Memory B cell (primary cell): ENCODE measurements at regions not wholly inside any gene's neighbourhood (a gene's known extent, or its start where the extent isn't known, plus 50 kb on each side); places are given as distances from the start of the nearest gene placed in this dataset.
"Not testable (repeated sequence)": the region's sequence is repeated elsewhere in the genome, so short reads cannot be mapped to it uniquely, and the experiment has no call there.

Experiments
- ATAC-seq: fragments of 150-1000 bp; cut with Tn5 transposase; 2 replicates; pipeline ENCODE4 v1.10.0; 2021; ENCODE audit warnings: low read depth, mild to moderate bottlenecking, moderate library complexity
- DNase-seq, 2 donors: peaks; one replicate each; pipeline ENCODE4 v3.0.0; 2022; ENCODE audit warnings: low spot score in 2 of 2
- H3K27ac Mint-ChIP-seq: one replicate; pipeline ENCODE4 v1.8.0; 2022; ENCODE audit warnings: mild to moderate bottlenecking, moderate library complexity, mixed read lengths
- H3K27me3 Mint-ChIP-seq: one replicate; pipeline ENCODE4 v1.8.0; 2022; ENCODE audit warnings: mixed read lengths
- H3K36me3 Mint-ChIP-seq: one replicate; pipeline ENCODE4 v1.8.0; 2022; ENCODE audit warnings: mild to moderate bottlenecking, mixed read lengths
- H3K4me1 Mint-ChIP-seq: one replicate; pipeline ENCODE4 v1.8.0; 2022; ENCODE audit warnings: mixed read lengths
- H3K4me3 Mint-ChIP-seq: one replicate; pipeline ENCODE4 v1.8.0; 2022; ENCODE audit warnings: mild to moderate bottlenecking, moderate library complexity, mixed read lengths
- H3K9me3 Mint-ChIP-seq: one replicate; pipeline ENCODE4 v1.8.0; 2022; ENCODE audit warnings: mixed read lengths

DNA sequence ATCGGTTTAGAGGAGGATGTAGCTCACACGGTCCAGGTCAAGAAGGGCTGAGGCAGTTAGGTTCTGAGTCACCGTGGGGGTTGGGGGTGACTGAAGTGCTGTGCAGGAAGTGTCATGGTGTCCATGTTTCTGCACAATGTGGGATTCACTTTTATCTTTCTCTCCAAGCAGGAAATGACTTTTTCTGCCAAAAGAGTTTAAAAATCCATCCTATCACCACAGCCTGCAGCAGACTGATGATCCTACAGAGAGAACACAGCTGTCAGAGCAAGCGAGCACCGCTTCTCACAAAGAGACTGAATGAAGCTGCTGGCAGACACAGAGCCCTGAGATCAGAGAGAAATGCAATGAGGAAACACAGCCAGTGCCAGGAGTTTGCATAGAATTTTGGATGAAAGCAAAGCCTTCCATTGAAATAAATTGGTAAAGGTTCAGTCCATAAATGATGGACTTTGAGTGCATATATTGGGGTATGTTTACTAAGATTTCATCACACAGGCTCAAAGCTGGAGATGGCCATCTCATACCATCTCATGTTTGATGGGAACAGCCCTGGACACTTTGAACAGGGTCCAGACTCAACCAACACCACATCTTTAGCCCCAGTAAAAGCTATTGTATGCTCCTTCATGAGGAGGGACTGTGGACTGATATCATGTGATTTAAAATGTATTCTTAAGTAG is 213.9 kb upstream of the FBXL7 start:
- DNase-seq, result no peak
- H3K4me1 Mint-ChIP-seq, result no peaks in the 10 kb centered on the region
- no peak for ATAC-seq
- no peak overlapping the region for H3K27ac Mint-ChIP-seq
- peaks cover 1% of the 10 kb centered on the region for H3K9me3 Mint-ChIP-seq
- H3K4me3 Mint-ChIP-seq, result no peak overlapping the region
- no peaks in the 10 kb centered on the region for H3K27me3 Mint-ChIP-seq
- no peaks in the 10 kb centered on the region for H3K36me3 Mint-ChIP-seq

- Mint-ChIP-seq H3K27ac (no peak overlapping the region), H3K9me3 (peaks cover 3% of the 10 kb centered on the region), H3K27me3 (no peaks in the 10 kb centered on the region), H3K4me3 (no peak overlapping the region), H3K36me3 (no peaks in the 10 kb centered on the region), H3K4me1 (no peaks in the 10 kb centered on the region)
- ATAC-seq (no peak), DNase-seq (no peak)
Observed at GRCh38 chr5:15284706-15285105, 215.3 kb upstream of the FBXL7 start.

DNA sequence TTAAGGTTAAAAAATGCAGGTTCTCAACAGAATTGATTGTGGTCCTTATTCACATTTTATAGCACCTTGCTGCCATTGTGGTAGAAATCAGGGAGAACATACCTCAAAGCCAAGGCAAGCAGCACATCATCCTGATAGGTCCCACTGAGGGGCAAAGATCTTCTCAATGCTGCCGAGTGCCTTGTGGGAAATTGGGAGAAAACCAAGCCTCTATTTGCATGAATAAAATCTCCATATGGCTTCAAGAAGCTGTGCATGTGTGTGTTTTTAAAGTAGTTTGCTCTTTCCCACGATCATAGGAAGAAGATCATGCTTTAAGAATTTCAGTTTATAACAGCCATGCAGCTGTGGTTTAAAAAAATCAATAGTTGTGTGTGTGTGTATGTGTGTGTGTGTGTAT is 216.9 kb upstream of the FBXL7 start:
- ATAC-seq, result no peak

GRCh38 chr5:15282611-15283010 is 217.4 kb upstream of the FBXL7 start:
- H3K9me3 Mint-ChIP-seq, result peaks cover 3% of the 10 kb centered on the region

More for the DNA sequence above, 216.9 kb upstream of the FBXL7 start:
- no peaks in the 10 kb centered on the region for H3K36me3 Mint-ChIP-seq
- H3K27me3 Mint-ChIP-seq, result no peaks in the 10 kb centered on the region
- no peak overlapping the region for H3K4me3 Mint-ChIP-seq
- DNase-seq, result no peak
- peaks cover 3% of the 10 kb centered on the region for H3K9me3 Mint-ChIP-seq
- no peak overlapping the region for H3K27ac Mint-ChIP-seq
- H3K4me1 Mint-ChIP-seq, result no peaks in the 10 kb centered on the region

DNA sequence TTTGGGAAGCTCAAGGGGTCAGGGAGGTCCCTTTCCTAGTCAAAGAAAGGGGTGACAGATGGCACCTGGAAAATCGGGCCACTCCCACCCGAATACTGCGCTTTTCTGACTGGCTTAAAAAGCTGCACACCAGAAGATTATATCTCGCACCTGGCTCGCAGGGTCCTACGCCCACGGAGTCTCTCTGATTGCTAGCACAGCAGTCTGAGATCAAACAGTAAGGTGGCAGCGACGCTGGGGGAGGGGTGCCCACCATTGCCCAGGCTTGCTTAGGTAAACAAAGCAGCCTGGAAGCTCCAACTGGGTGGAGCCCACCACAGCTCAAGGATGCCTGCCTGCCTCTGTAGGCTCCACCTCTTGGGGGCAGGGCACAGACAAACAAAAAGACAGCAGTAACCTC is 228.4 kb upstream of the FBXL7 start:
- H3K27me3 Mint-ChIP-seq, ATAC-seq, H3K36me3 Mint-ChIP-seq, H3K4me3 Mint-ChIP-seq, H3K4me1 Mint-ChIP-seq, H3K27ac Mint-ChIP-seq, DNase-seq, H3K9me3 Mint-ChIP-seq: not testable (repeated sequence)

More at GRCh38 chr5:15282611-15283010, 217.4 kb upstream of the FBXL7 start:
- no peak for ATAC-seq
- DNase-seq, result no peak
- H3K36me3 Mint-ChIP-seq, result no peaks in the 10 kb centered on the region
- H3K27me3 Mint-ChIP-seq, result no peaks in the 10 kb centered on the region
- no peak overlapping the region for H3K27ac Mint-ChIP-seq
- no peaks in the 10 kb centered on the region for H3K4me1 Mint-ChIP-seq
- H3K4me3 Mint-ChIP-seq, result no peak overlapping the region

DNA sequence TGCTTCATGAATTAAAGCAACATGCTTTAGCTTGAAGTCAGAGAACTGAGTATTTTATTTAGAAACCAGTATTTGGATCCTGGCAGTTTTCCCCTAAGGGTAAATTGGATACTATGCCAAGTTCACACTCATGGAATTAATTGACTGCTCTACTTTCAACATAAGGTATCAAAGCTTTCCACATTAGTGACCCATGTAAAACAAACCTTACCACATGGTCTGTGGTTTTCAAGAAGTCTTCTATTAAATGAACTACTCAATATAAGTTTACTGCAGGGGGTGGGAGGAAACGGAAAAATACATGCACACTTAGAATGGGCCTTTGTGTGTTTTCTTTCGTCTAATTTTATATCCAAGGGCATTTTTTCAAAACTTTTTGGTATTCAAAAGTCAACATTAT is 232.0 kb upstream of the FBXL7 start:
- no peak for ATAC-seq
- H3K27me3 Mint-ChIP-seq, result no peaks in the 10 kb centered on the region

DNA sequence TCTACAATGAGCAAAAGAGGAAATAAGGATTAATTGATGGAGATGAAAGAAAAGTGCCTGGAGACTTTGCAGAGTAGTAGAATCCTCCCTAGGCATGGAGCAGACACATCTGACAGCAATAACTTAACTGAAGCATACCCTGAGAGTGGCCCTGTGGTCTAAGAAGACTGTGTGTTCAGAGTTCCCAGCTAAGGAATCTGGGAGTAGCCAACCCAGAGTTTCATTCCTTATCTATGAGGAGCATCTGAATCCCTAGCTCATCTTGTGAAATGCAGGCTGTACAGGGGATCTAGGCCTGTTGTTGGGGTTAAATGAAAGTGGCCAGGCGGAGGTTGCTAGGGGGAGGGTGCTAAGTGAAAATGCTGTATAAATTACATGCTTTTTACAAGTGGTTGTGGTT is 233.1 kb upstream of the FBXL7 start:
- peaks cover 1% of the 10 kb centered on the region for H3K9me3 Mint-ChIP-seq
- no peaks in the 10 kb centered on the region for H3K27me3 Mint-ChIP-seq
- H3K36me3 Mint-ChIP-seq, result no peaks in the 10 kb centered on the region
- no peaks in the 10 kb centered on the region for H3K4me1 Mint-ChIP-seq
- DNase-seq, result no peak
- no peak overlapping the region for H3K4me3 Mint-ChIP-seq
- no peak for ATAC-seq
- H3K27ac Mint-ChIP-seq, result no peak overlapping the region

More for the DNA sequence above, 232.0 kb upstream of the FBXL7 start:
- no peak for DNase-seq
- H3K9me3 Mint-ChIP-seq, result peaks cover 1% of the 10 kb centered on the region
- H3K4me3 Mint-ChIP-seq, result no peak overlapping the region
- no peaks in the 10 kb centered on the region for H3K36me3 Mint-ChIP-seq
- H3K4me1 Mint-ChIP-seq, result no peaks in the 10 kb centered on the region
- H3K27ac Mint-ChIP-seq, result no peak overlapping the region

- DNase-seq, result no peak
- no peak overlapping the region for H3K4me3 Mint-ChIP-seq
- H3K27ac Mint-ChIP-seq, result no peak overlapping the region
- no peaks in the 10 kb centered on the region for H3K36me3 Mint-ChIP-seq
- peaks cover 1% of the 10 kb centered on the region for H3K9me3 Mint-ChIP-seq
- no peaks in the 10 kb centered on the region for H3K4me1 Mint-ChIP-seq
- ATAC-seq, result no peak
- H3K27me3 Mint-ChIP-seq, result no peaks in the 10 kb centered on the region
Observed at GRCh38 chr5:15266229-15266628, 233.8 kb upstream of the FBXL7 start.

DNA sequence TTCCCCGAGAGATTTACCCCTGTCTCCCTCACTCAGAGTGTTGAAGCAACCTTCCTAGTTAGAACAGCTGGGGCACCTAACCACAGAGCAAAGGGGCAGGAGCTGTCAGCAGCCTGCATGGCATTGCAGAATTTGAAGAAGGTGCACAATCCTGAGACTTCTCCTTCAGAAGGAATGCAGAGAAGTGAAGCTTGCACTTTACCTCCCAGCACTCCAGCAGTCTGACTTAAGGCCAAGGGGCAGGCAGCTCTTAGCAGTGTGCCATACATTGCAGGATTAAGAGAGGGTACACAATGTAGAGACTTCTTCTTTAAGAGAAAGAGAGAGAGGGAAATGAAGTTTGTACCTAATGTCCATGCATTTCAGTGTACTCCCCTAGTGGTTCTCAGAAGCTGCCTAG is 236.0 kb upstream of the FBXL7 start:
- Mint-ChIP-seq H3K4me3 (no peak overlapping the region), H3K4me1 (no peaks in the 10 kb centered on the region), H3K9me3 (peaks cover 1% of the 10 kb centered on the region), H3K27ac (no peak overlapping the region), H3K36me3 (no peaks in the 10 kb centered on the region), H3K27me3 (no peaks in the 10 kb centered on the region)
- ATAC-seq, result no peak
- DNase-seq, result no peak

- H3K9me3 Mint-ChIP-seq, result peaks cover 1% of the 10 kb centered on the region
- H3K4me1 Mint-ChIP-seq, result no peaks in the 10 kb centered on the region
- no peaks in the 10 kb centered on the region for H3K36me3 Mint-ChIP-seq
- no peak overlapping the region for H3K27ac Mint-ChIP-seq
- ATAC-seq (no peak), DNase-seq (no peak)
- no peaks in the 10 kb centered on the region for H3K27me3 Mint-ChIP-seq
- H3K4me3 Mint-ChIP-seq, result no peak overlapping the region
Observed at GRCh38 chr5:15263406-15263805, 236.6 kb upstream of the FBXL7 start.

DNA sequence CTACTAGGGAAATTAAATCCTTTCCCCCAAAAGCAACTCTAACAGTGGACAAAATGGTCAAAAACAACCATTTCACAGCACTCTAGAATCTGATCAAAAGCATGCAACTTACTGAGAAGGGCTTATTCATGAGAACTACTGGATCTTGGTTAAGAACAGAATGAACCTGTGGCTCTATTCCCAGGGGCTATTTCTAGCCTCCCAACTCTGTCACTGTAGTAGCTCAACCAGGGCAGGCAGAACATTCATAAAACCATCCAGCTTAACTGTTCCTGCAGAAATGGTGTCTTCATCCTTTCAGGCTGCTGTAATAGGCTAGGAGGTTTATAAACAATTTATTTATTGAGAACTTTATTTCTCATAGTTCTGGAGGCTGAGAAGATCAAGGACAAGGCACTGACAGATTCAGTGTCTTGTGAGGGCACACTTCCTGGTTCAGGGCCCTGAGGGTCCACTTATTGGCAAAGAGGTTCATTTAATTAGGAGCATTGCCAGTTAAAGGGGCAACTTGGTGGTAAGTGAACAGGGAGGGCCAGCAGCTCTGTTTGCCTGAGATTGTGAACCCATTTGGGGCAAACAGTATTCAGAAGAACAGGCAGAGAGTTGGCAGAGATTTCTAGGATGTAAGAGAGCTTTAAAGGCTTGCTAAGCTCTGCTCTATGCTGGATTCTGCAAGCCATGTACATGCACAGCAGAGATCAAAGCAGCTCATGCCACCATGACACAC is 238.5 kb upstream of the FBXL7 start:
- Mint-ChIP-seq H3K27ac (no peak overlapping the region), H3K36me3 (no peaks in the 10 kb centered on the region), H3K27me3 (no peaks in the 10 kb centered on the region), H3K9me3 (peaks cover 1% of the 10 kb centered on the region), H3K4me1 (no peaks in the 10 kb centered on the region), H3K4me3 (no peak overlapping the region)
- DNase-seq (no peak), ATAC-seq (no peak)

DNA sequence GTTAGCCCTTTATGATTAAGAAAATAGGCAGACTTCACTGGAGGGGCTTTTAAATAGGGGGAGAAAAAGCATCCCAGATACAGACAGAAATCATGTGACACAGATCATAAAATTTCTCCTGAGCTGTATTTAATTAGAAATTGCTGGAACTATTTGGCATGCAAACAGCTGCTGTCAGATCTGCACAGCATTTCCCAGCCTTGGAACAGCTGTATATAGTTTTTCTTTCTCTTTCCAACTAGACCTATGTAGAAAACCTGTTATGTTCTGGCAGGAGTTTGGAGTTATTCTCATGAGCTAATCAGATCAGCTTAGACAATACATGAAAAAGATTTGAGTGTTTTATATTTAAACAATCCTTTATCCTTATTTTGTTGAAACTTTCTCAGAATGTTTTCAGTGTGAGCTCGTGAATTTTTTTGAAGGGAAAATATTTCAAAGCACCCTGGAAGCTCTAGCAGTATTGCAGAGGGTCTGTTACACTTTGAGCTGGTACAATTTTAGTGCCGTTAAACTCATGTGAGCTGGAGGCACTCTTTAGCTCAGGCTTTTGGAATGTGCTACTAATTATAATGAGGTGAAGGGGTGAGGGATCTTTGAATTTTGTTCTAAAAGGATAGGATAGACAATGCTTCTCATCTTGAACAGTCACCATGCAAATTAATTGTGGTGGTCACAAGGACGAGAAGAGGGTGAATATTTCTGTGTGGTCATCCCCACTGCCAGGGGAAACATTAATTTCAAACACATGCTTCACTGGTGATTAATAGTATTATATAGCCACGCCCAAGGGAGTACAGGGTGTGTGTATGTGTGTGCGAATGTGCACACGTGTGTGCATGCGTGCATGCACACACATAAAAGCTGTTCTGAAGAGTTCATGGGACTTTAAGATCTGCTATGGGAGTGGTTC is 239.4 kb upstream of the FBXL7 start:
- Mint-ChIP-seq H3K36me3 (no peaks in the 10 kb centered on the region), H3K27me3 (no peaks in the 10 kb centered on the region), H3K4me1 (no peaks in the 10 kb centered on the region), H3K9me3 (peaks cover 1% of the 10 kb centered on the region), H3K27ac (no peak overlapping the region), H3K4me3 (no peak overlapping the region)
- DNase-seq (no peak), ATAC-seq (no peak)

DNA sequence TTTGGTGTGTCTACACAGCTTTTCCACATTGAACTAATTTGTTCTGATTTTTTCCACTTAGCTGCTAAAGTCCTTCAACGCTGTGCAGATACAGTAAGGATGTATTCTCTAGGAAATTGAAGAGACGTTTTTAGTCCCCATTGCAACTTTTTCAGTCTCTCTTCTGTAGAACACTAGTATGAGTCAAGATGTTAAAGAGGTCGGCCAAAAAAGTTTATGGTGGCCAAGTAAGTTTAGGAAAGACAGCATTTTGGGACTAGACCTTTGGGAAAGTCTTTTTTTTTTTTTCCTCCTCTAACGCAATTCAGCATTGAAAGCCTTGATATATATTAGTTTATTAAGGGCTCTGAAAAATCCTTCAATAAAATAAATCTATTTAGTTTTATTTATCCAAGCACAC is 243.5 kb upstream of the FBXL7 start:
- ATAC-seq, result no peak
- no peak overlapping the region for H3K4me3 Mint-ChIP-seq
- peaks cover 2% of the 10 kb centered on the region for H3K9me3 Mint-ChIP-seq
- no peaks in the 10 kb centered on the region for H3K4me1 Mint-ChIP-seq
- H3K27me3 Mint-ChIP-seq, result no peaks in the 10 kb centered on the region
- no peak overlapping the region for H3K27ac Mint-ChIP-seq
- no peaks in the 10 kb centered on the region for H3K36me3 Mint-ChIP-seq
- DNase-seq, result no peak

DNA sequence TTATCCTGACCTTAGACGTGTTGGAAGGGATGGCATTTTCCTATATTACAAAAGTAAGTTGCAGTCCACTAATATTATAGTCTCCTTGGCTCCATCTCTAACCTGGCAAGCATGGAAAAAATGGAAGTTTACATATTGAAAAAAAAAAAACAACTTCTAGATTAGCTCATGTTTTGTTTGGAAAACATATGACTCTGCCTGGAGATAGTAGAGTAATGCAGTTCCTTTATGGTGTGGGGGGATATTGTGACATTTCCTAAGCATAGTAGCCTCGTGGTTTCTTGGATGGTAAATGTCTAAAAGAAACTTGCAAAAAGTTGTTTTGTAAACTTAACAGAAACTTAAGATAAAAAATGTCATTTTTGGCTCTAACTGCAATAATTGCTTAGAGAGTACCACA is 244.4 kb upstream of the FBXL7 start:
- ATAC-seq (no peak), DNase-seq (no peak)
- Mint-ChIP-seq H3K4me1 (no peaks in the 10 kb centered on the region), H3K36me3 (no peaks in the 10 kb centered on the region), H3K9me3 (peaks cover 2% of the 10 kb centered on the region), H3K27ac (no peak overlapping the region), H3K27me3 (no peaks in the 10 kb centered on the region), H3K4me3 (no peak overlapping the region)
